ENCODE measurements at regions not wholly inside any gene's neighbourhood (a gene's known extent, or its start where the extent isn't known, plus 50 kb on each side); places are given as distances from the start of the nearest gene placed in this dataset.

- no peak for TF ChIP-seq CTCF (IDR thresholded peaks at IDR 0.05; ENCODE audit: low read depth, low read length)
- H3K4me3 ChIP-seq (ENCODE audit: low read depth, low read length): no peak overlapping the region
These were observed 233.8 kb downstream of the MAP2K4 start for GRCh38 chr17:12254460-12254859.

GRCh38 chr17:12256380-12256995 is 235.8 kb downstream of the MAP2K4 start:
- TF ChIP-seq CTCF (IDR thresholded peaks at IDR 0.05; ENCODE audit: low read depth, low read length): peak; percentile 55
- no peak overlapping the region for H3K4me3 ChIP-seq (ENCODE audit: low read depth, low read length)

- H3K4me3 ChIP-seq (ENCODE audit: low read depth, low read length): no peak overlapping the region
- TF ChIP-seq CTCF (IDR thresholded peaks at IDR 0.05; ENCODE audit: low read depth, low read length): no peak
These were observed 236.5 kb downstream of the MAP2K4 start for GRCh38 chr17:12257176-12257575.

- no peak for TF ChIP-seq CTCF (IDR thresholded peaks at IDR 0.05; ENCODE audit: low read depth, low read length)
- H3K4me3 ChIP-seq (ENCODE audit: low read depth, low read length): no peak overlapping the region
These were observed 240.7 kb downstream of the MAP2K4 start for GRCh38 chr17:12261354-12261753.

GRCh38 chr17:12269751-12270150 is 249.1 kb downstream of the MAP2K4 start:
- no peak overlapping the region for H3K4me3 ChIP-seq (ENCODE audit: low read depth, low read length)
- no peak for TF ChIP-seq CTCF (IDR thresholded peaks at IDR 0.05; ENCODE audit: low read depth, low read length)

GRCh38 chr17:12277827-12278226 is 257.1 kb downstream of the MAP2K4 start:
- no peak overlapping the region for H3K4me3 ChIP-seq (ENCODE audit: low read depth, low read length)
- TF ChIP-seq CTCF (IDR thresholded peaks at IDR 0.05; ENCODE audit: low read depth, low read length): no peak

- TF ChIP-seq CTCF (IDR thresholded peaks at IDR 0.05; ENCODE audit: low read depth, low read length): no peak
- no peak overlapping the region for H3K4me3 ChIP-seq (ENCODE audit: low read depth, low read length)
These were observed 261.4 kb downstream of the MAP2K4 start for GRCh38 chr17:12282056-12282455.

All from WI38 (cell line).